ENCODE measurements at regions not wholly inside any gene's neighbourhood (a gene's known extent, or its start where the extent isn't known, plus 50 kb on each side); places are given as distances from the start of the nearest gene placed in this dataset.
A peak's percentile ranks its signal among the peaks of the same experiment; 100 is the strongest.

- H3K36me3 ChIP-seq (ENCODE audit: control insufficient read depth, insufficient read depth, low read length): no peaks in the 10 kb centered on the region
- no peaks in the 10 kb centered on the region for H3K9me3 ChIP-seq (ENCODE audit: control insufficient read depth, insufficient read depth, low read length)
- no peaks in the 10 kb centered on the region for H3K27me3 ChIP-seq (ENCODE audit: control insufficient read depth, insufficient read depth, low read length)
- 78% methylated on average over 2 of the region's 4 CpGs for WGBS (ENCODE audit: insufficient coverage)
- H3K4me3 ChIP-seq (ENCODE audit: low read depth, low read length): no peak overlapping the region
- no peaks in the 10 kb centered on the region for H3K4me1 ChIP-seq (ENCODE audit: control insufficient read depth, insufficient read depth, low read length)
- DNase-seq (ENCODE audit: low read depth in 4 of 6, low spot score in 6 of 6): peak in 1 of 6 donors; percentile 62
- H3K27ac ChIP-seq (ENCODE audit: low read depth, low read length): no peak overlapping the region
Observed at GRCh38 chr10:108901781-108902618, 1021.3 kb downstream of the XPNPEP1 start.

GRCh38 chr10:108899670-108900069 lies 1023.6 kb downstream of the XPNPEP1 start:
- no peaks in the 10 kb centered on the region for H3K36me3 ChIP-seq (ENCODE audit: control insufficient read depth, insufficient read depth, low read length)
- H3K27me3 ChIP-seq (ENCODE audit: control insufficient read depth, insufficient read depth, low read length): no peaks in the 10 kb centered on the region
- no peaks in the 10 kb centered on the region for H3K9me3 ChIP-seq (ENCODE audit: control insufficient read depth, insufficient read depth, low read length)
- H3K4me1 ChIP-seq (ENCODE audit: control insufficient read depth, insufficient read depth, low read length): no peaks in the 10 kb centered on the region
- no CpG with 5 or more reads among the region's 3 CpGs for WGBS (ENCODE audit: insufficient coverage)
- H3K4me3 ChIP-seq (ENCODE audit: low read depth, low read length): no peak overlapping the region
- H3K27ac ChIP-seq (ENCODE audit: low read depth, low read length): no peak overlapping the region
- DNase-seq (ENCODE audit: low read depth in 4 of 6, low spot score in 6 of 6): no peak

- Histone ChIP-seq H3K9me3 (ENCODE audit: control insufficient read depth, insufficient read depth, low read length) (no peaks in the 10 kb centered on the region), H3K27me3 (ENCODE audit: control insufficient read depth, insufficient read depth, low read length) (no peaks in the 10 kb centered on the region), H3K4me3 (ENCODE audit: low read depth, low read length) (no peak overlapping the region), H3K27ac (ENCODE audit: low read depth, low read length) (no peak overlapping the region), H3K4me1 (ENCODE audit: control insufficient read depth, insufficient read depth, low read length) (no peaks in the 10 kb centered on the region), H3K36me3 (ENCODE audit: control insufficient read depth, insufficient read depth, low read length) (no peaks in the 10 kb centered on the region)
- no peak for DNase-seq (ENCODE audit: low read depth in 4 of 6, low spot score in 6 of 6)
- 78% methylated on average over 5 of the region's 8 CpGs for WGBS (ENCODE audit: insufficient coverage)
Observed at GRCh38 chr10:108894402-108895301, 1028.7 kb downstream of the XPNPEP1 start.

GRCh38 chr10:108877095-108877561 lies 1046.2 kb downstream of the XPNPEP1 start:
- Histone ChIP-seq H3K27me3 (ENCODE audit: control insufficient read depth, insufficient read depth, low read length) (no peaks in the 10 kb centered on the region), H3K27ac (ENCODE audit: low read depth, low read length) (no peak overlapping the region), H3K4me3 (ENCODE audit: low read depth, low read length) (no peak overlapping the region), H3K4me1 (ENCODE audit: control insufficient read depth, insufficient read depth, low read length) (no peaks in the 10 kb centered on the region), H3K9me3 (ENCODE audit: control insufficient read depth, insufficient read depth, low read length) (no peaks in the 10 kb centered on the region), H3K36me3 (ENCODE audit: control insufficient read depth, insufficient read depth, low read length) (no peaks in the 10 kb centered on the region)
- DNase-seq (ENCODE audit: low read depth in 4 of 6, low spot score in 6 of 6): peak in 2 of 6 donors; percentile 7 to 21
- 24% methylated on average over 3 of the region's 5 CpGs for WGBS (ENCODE audit: insufficient coverage)

- Histone ChIP-seq H3K4me1 (ENCODE audit: control insufficient read depth, insufficient read depth, low read length) (no peaks in the 10 kb centered on the region), H3K36me3 (ENCODE audit: control insufficient read depth, insufficient read depth, low read length) (no peaks in the 10 kb centered on the region), H3K9me3 (ENCODE audit: control insufficient read depth, insufficient read depth, low read length) (no peaks in the 10 kb centered on the region), H3K27me3 (ENCODE audit: control insufficient read depth, insufficient read depth, low read length) (no peaks in the 10 kb centered on the region), H3K4me3 (ENCODE audit: low read depth, low read length) (no peak overlapping the region), H3K27ac (ENCODE audit: low read depth, low read length) (no peak overlapping the region)
- DNase-seq (ENCODE audit: low read depth in 4 of 6, low spot score in 6 of 6): no peak
- no CpG with 5 or more reads among the region's 2 CpGs for WGBS (ENCODE audit: insufficient coverage)
Observed at GRCh38 chr10:108872854-108873253, 1050.5 kb downstream of the XPNPEP1 start.

GRCh38 chr10:108868881-108869280 lies 1054.4 kb downstream of the XPNPEP1 start:
- Histone ChIP-seq H3K4me3 (ENCODE audit: low read depth, low read length) (no peak overlapping the region), H3K36me3 (ENCODE audit: control insufficient read depth, insufficient read depth, low read length) (no peaks in the 10 kb centered on the region), H3K4me1 (ENCODE audit: control insufficient read depth, insufficient read depth, low read length) (no peaks in the 10 kb centered on the region), H3K9me3 (ENCODE audit: control insufficient read depth, insufficient read depth, low read length) (no peaks in the 10 kb centered on the region), H3K27me3 (ENCODE audit: control insufficient read depth, insufficient read depth, low read length) (no peaks in the 10 kb centered on the region), H3K27ac (ENCODE audit: low read depth, low read length) (no peak overlapping the region)
- no CpG with 5 or more reads among the region's 1 CpG for WGBS (ENCODE audit: insufficient coverage)
- DNase-seq (ENCODE audit: low read depth in 4 of 6, low spot score in 6 of 6): no peak

- no peaks in the 10 kb centered on the region for H3K9me3 ChIP-seq (ENCODE audit: control insufficient read depth, insufficient read depth, low read length)
- no peak overlapping the region for H3K4me3 ChIP-seq (ENCODE audit: low read depth, low read length)
- no peak for DNase-seq (ENCODE audit: low read depth in 4 of 6, low spot score in 6 of 6)
- no peaks in the 10 kb centered on the region for H3K4me1 ChIP-seq (ENCODE audit: control insufficient read depth, insufficient read depth, low read length)
- no peak overlapping the region for H3K27ac ChIP-seq (ENCODE audit: low read depth, low read length)
- no peaks in the 10 kb centered on the region for H3K27me3 ChIP-seq (ENCODE audit: control insufficient read depth, insufficient read depth, low read length)
- H3K36me3 ChIP-seq (ENCODE audit: control insufficient read depth, insufficient read depth, low read length): no peaks in the 10 kb centered on the region
- no CpG with 5 or more reads among the region's 3 CpGs for WGBS (ENCODE audit: insufficient coverage)
Observed at GRCh38 chr10:108862676-108863350, 1060.5 kb downstream of the XPNPEP1 start.

GRCh38 chr10:108861181-108861754 lies 1062.0 kb downstream of the XPNPEP1 start:
- Histone ChIP-seq H3K27ac (ENCODE audit: low read depth, low read length) (no peak overlapping the region), H3K36me3 (ENCODE audit: control insufficient read depth, insufficient read depth, low read length) (no peaks in the 10 kb centered on the region), H3K9me3 (ENCODE audit: control insufficient read depth, insufficient read depth, low read length) (no peaks in the 10 kb centered on the region), H3K27me3 (ENCODE audit: control insufficient read depth, insufficient read depth, low read length) (no peaks in the 10 kb centered on the region), H3K4me1 (ENCODE audit: control insufficient read depth, insufficient read depth, low read length) (no peaks in the 10 kb centered on the region), H3K4me3 (ENCODE audit: low read depth, low read length) (no peak overlapping the region)
- peak in 1 of 6 donors; percentile 60 for DNase-seq (ENCODE audit: low read depth in 4 of 6, low spot score in 6 of 6)
- 100% methylated on average over 2 of the region's 5 CpGs for WGBS (ENCODE audit: insufficient coverage)

GRCh38 chr10:108852211-108852610 lies 1071.1 kb downstream of the XPNPEP1 start:
- WGBS (ENCODE audit: insufficient coverage): 100% methylated on average over 2 of the region's 4 CpGs

More at GRCh38 chr10:108852211-108852610, 1071.1 kb downstream of the XPNPEP1 start:
- H3K9me3 ChIP-seq (ENCODE audit: control insufficient read depth, insufficient read depth, low read length): no peaks in the 10 kb centered on the region
- no peaks in the 10 kb centered on the region for H3K4me1 ChIP-seq (ENCODE audit: control insufficient read depth, insufficient read depth, low read length)
- no peak overlapping the region for H3K27ac ChIP-seq (ENCODE audit: low read depth, low read length)
- H3K4me3 ChIP-seq (ENCODE audit: low read depth, low read length): no peak overlapping the region
- DNase-seq (ENCODE audit: low read depth in 4 of 6, low spot score in 6 of 6): no peak
- no peaks in the 10 kb centered on the region for H3K27me3 ChIP-seq (ENCODE audit: control insufficient read depth, insufficient read depth, low read length)
- H3K36me3 ChIP-seq (ENCODE audit: control insufficient read depth, insufficient read depth, low read length): no peaks in the 10 kb centered on the region
